CD4-positive, alpha-beta T cell treated with Interleukin-15 for 1 hour (primary cell): ENCODE measurements at regions not wholly inside any gene's neighbourhood (a gene's known extent, or its start where the extent isn't known, plus 50 kb on each side); places are given as distances from the start of the nearest gene placed in this dataset.
"Not testable (repeated sequence)": the region's sequence is repeated elsewhere in the genome, so short reads cannot be mapped to it uniquely, and the experiment has no call there.

Experiments
- DNase-seq: peaks from one replicate; pipeline ENCODE4 v3.0.0-alpha.2; 2020

DNA sequence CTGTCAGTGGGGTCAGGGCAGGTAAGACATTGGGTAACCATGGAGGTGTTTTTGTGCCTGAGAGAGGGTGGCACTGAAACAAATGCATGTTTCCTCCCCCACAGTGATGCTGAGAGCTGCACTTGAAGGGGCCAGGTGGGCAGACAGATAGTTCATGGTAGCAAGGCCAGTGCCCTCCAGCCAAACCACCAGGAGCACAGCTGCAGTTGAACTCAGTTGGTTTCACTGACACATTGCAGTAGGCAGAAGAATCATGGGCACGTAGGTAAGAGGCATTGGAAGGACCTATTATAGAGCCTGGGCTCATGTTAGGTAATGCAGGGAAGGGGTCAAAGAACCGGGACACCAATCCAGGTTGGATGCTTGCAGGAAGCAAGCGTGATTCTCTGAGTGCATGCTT is 93.2 kb upstream of the ARL4C start:
- no peak for DNase-seq

DNA sequence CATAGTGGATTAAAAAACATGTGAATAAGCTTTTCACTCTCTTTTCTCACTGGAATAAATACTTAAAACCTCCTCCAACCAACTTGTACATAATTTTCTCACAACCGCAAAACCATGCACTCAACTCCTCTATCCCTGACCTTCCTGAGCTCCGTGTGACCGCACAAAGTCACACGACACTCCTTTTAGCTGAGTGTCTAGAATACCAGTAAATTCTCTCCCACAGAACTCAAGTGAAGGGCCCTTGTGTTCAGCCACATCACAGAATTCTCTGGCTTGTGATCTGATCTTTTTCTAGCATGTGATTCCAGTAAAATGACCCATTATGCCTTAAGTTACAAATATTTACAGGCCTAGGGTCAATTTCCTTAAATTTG is 91.2 kb upstream of the ARL4C start:
- no peak for DNase-seq

GRCh38 chr2:234587341-234588053 is 90.6 kb upstream of the ARL4C start:
- no peak for DNase-seq

DNA sequence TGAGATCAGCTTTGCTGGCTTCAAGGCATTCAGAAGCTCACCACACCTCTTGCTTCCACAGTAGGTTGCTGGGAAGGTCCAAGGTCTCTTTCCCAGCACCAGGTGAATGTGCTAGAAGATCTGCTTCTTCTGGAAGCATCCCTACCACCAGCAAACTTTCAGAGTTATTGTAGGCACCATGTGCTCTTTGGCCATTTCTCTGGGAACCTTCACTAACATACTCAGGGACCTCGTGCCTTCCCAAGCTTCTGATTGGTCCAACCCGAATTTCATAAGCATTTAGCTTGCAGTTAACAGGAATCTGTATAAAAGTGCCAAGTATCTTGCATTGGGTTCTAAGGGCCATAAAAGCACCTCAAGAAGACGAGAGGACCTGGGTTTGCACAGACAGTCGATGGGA is 86.5 kb upstream of the ARL4C start:
- DNase-seq: no peak

DNA sequence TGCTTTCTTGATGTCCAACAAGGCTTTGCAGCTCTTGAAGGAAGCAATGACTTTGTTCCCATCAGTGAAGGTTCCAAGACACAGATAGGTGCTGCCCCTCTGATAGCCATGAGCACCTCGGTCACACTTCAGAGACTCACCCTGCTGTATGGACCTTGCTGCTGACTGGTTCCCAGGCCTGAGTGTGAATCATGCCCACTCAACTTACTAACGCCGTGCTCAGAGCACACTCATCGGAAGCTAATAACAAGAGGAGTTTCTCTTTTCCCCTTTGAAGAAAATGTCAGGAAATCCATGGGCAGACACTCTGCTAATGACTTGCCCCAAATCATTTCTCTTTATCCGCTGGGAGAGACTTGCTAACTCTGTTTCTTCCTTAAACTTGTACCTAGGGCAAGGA is 83.8 kb upstream of the ARL4C start:
- no peak for DNase-seq

- no peak for DNase-seq
Observed at GRCh38 chr2:234579231-234579962, 82.5 kb upstream of the ARL4C start.

- DNase-seq: no peak
Observed at GRCh38 chr2:234578389-234578788, 81.5 kb upstream of the ARL4C start.

DNA sequence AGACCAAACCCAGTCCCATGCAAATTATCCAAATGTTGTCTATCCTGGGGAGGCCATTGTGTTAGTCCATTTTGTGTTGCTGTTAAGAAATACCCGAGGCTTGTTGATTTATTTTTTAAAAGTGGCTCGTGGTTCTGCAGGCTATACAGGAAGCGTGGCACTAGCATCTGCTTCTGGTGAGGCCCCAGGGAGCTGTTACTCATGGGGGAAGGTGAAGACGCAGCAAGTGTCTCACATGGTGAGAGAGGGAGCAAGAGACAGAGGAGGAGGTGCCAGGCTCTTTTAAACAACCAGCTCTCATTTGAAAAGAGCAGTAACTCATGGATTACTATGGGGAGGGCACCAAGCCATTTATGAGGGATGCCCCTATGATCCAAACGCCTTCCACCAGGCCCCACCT is 80.3 kb upstream of the ARL4C start:
- no peak for DNase-seq

DNA sequence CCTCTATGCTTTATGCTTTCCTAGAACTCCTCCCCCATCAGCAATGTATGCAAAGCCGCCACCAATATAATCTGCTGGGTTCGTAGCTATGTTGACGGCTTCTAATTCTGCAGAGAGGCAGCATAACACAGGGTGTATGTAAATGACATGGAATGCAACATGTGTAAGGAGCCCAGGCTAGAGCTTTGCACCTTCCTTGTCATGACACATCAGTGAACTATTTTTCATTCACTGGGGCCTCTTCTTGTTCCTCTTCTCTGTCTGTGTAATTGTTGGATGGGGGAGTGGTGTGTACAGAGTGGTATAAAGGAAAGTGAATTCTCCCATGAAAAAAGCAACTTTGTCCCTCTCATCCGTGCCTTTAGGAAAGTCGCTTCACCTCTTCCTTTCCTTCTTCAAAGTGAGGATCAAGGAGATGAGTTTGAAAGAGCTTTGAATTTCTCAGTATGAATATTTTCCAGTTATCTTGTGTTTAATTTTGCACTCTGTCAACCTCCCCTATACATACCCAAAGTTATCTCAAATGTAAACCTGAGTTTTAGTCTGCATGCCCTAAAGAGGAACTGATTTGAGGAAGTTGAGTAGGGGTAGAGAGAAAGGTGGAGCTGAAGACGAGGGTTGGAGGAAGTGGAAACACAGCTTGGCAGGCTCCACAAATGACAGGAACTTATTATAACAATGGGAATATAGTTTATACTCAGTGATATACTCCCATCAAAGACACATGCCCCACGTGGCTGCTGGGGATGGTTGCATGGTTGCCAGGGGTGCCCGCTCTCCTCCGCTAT is 74.9 kb upstream of the ARL4C start:
- peak; percentile 24 for DNase-seq

DNA sequence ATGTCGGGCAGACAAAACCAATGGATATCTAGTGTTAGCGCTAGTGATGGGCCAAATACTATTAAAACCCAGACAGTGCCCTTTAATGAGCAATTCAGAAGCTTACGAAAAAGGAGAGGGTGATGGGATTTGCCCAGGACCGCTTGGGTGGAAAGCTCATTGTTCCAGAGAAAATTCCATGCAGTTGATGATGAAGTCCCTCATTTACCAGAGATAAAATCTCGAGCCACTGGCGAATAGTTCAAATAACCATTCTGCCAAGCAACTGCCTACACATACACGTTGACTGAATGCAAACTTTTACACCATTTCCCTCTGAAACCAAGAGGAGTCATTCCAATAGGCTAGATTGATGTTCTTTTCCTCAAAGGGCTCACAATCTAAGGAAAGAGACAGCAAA is 73.6 kb upstream of the ARL4C start:
- DNase-seq: no peak

GRCh38 chr2:234569776-234570430 is 73.0 kb upstream of the ARL4C start:
- no peak for DNase-seq

DNA sequence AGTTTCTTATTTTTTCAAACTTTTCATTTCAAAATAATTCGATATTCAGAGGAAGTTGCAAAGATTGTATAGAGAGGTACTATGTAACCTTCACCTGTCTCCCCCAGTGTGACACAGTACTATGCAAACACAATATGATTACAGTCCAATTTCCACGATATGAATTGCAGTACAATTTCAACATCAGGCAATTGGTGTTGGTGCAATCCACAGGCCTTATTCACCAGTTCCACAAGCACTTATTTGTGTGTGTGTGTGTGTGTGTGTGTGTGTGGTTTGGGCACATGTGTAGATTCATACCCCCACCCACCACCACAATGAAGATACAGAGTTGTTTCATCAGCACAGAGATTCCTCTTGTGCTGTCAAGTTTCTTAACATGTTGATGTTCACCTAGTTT is 69.7 kb upstream of the ARL4C start:
- no peak for DNase-seq

DNA sequence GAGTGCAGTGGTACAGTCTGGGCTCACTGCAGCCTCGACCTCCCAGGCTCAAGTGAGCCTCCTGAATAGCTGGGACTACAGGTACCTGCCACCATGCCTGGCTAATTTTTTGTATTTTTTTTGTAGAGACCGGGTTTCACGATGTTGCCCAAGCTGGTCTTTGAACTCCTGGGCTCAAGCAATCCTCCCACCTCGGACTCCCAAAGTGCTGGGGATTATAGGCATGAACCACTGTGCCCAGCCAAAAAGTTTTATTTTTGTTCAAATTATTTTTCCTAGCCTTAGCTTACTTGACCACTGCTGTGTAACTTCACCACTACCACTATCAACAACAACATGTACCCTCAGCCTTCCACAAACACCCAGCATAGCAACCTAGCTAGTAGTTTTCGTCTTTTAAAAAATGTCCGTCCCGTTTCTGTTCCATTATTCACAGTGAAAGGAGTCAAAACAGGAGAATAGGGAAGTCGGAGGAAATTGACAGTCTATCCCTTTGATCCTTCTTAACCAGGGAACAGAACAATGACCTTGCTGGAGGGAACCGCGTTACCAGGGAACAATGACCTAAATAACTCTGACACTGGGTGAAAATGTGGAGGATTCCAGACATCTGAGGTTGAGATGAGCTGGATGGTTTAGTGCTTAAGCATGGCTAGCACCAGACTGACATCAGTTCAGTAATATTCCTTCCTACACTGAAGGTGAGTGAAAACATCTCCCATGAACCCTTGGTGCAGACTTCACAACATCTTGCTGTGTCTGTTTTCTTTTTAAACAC is 69.2 kb upstream of the ARL4C start:
- no peak for DNase-seq

- no peak for DNase-seq
Observed at GRCh38 chr2:234565201-234565600, 68.3 kb upstream of the ARL4C start.

- no peak for DNase-seq
Observed at GRCh38 chr2:234564699-234565098, 67.8 kb upstream of the ARL4C start.

DNA sequence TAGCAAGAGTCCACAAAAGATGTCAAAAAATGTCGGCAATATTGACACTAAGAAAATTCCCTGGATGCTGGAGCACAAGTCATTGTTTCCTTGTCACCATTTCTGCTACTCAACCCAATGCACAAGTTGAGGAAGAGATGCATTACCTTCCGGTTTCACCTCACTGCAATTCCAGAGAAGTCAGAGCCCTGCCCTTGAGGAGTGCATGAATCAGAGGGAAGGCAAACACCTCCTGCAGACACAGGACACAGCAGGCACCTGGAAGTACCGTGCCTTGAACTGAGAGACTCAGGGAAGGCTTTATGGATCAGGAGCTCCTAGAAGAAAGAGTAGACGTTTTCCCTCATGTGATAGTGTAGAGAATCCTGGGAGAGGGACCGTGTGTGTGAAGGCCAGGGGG is 62.7 kb upstream of the ARL4C start:
- DNase-seq: no peak

DNA sequence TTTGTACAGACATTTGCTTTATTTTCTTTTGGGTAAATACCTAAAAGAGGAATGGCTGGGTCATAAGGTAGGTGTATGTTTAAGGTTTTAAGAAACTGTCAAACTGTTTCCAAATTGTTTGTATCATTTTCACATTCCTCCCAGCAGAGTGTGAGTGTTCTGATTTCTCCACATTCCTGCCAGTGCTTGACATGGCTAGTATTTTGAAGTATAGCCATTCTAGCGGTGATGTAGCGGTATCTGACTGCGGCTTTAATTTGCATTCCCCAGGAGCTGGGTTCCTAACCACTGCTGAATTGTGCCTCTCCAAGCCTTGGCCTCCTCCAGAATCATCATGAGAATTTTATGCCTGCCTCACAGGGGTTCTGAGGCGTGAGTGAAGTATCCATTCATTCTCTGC is 61.8 kb upstream of the ARL4C start:
- DNase-seq: no peak

DNA sequence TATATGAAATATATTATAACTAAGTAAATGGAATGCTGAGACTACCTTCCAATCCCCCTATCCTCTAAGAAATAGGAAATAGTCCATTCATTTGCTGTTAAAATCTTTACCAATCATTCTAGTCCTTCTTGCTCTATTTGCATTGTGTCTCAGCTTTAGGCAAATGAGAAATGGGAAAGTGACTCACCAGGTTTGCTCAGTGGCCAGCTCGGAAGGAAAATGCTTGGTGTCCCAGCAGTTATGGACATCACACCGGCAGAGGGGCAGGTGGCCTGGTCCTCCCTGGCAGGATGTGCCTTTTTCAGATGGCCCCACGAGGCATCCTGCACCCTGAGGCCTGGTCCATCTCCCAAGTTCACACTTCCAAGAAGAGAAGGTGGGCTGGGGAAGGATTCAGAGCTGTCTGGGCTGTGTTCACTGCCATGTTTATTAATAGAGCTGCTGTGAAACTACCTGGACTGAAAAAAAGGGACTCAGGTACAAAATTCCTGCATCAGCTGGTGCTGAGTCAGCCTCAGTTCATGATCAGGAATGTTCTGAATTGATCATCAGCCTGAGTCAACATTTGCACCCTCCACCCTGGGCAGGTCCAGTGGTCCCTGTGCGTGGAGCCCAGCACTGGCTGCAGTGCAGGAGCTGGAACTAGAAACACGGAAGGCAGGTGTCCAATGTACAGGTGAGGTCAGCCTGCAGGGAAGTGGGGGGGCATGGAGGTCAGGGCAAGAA is 60.1 kb upstream of the ARL4C start:
- no peak for DNase-seq

DNA sequence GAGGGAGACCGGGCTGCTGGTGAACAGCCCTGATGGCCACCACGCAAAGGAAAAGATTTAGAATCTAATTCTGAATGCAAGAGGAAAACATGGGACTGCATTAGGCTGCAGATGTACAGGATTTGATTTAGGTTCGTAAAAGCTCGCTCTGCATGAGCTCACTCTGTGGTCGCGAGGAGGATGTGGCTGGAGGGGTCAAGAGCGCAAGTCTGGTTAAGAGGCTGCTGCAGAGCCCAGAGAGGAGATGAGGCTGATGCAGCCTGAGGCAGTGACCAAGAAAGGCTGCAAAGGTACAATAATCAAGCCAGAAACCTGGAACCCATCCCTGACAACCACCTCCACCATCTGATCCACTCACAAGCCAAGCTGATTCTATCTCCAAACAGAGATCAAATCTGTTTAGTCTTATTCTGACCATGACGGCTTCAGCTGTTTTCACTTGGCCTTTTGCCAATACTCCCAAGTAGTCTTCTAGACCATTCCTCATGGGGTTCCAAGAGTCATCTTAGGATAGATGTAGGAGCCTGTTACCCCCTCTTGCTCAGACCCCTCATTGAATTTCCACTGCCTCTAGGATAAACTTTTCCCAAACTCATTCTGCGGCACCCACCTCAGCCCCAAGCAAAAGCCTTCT is 58.9 kb upstream of the ARL4C start:
- no peak for DNase-seq

DNA sequence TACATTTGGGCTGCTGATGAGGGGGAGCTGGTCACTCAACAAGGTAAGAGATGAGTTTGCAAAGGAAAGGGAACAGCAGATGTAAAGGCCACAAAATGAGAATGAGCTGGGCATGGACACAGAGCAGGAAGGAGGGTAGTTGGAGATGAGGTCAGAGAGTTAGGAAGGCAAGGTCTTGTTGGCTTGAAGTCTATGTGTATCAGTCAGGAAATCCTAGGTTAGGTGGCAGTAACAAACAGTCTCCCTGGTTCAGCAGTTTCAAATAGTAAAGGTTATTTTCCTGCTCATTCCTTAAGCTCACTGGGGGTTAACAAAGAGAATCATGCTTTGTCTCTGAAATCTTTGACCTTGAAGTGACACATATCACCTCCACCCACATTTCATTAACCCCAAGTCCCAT is 58.3 kb upstream of the ARL4C start:
- DNase-seq: no peak

GRCh38 chr2:234553223-234553622 is 56.3 kb upstream of the ARL4C start:
- DNase-seq: not testable (repeated sequence)
